K562 (cell line): ENCODE measurements at regions not wholly inside any gene's neighbourhood (a gene's known extent, or its start where the extent isn't known, plus 50 kb on each side); places are given as distances from the start of the nearest gene placed in this dataset.
"Not testable (repeated sequence)": the region's sequence is repeated elsewhere in the genome, so short reads cannot be mapped to it uniquely, and the experiment has no call there.

Experiments
- ARID1B ChIP-seq: fragments of 450-650 bp; IDR thresholded peaks from 2 replicates; pipeline ENCODE4 v1.6.1; 2016; ENCODE audit warnings: antibody characterized with exemption, mild to moderate bottlenecking, inconsistent platforms
- CXXC5 ChIP-seq: fragments of 250-450 bp; sonication (Bioruptor Pico); IDR thresholded peaks from 2 replicates; pipeline ENCODE4 v1.8.0; 2022; ENCODE audit warnings: inconsistent platforms, mild to moderate bottlenecking, moderate library complexity
- DMBX1 ChIP-seq: fragments of 250-450 bp; sonication (Bioruptor Pico); IDR thresholded peaks from 2 replicates; pipeline ENCODE4 v1.8.0; 2022; ENCODE audit warnings: inconsistent platforms, mild to moderate bottlenecking, moderate library complexity, borderline replicate concordance
- GMEB1 ChIP-seq: fragments of 250-450 bp; sonication (Bioruptor Pico); IDR thresholded peaks from 2 replicates; pipeline ENCODE4 v1.4.0; 2020; ENCODE audit warnings: mild to moderate bottlenecking
- HSF4 ChIP-seq: fragments of 250-450 bp; sonication (Bioruptor Pico); IDR thresholded peaks from 2 replicates; pipeline ENCODE4 v2.1.2; 2022; ENCODE audit warnings: mild to moderate bottlenecking, moderate library complexity, borderline replicate concordance
- ID3 ChIP-seq, 2 experiments: fragments of 250-450 bp in 1 of 2; fragments of 450-650 bp in 1 of 2; sonication (Bioruptor Pico) in 1 of 2; IDR thresholded peaks; 2 replicates each; pipeline versions ENCODE4 v1.6.1 to v1.8.0; 2016 to 2021; ENCODE audit warnings: mild to moderate bottlenecking in 2 of 2, moderate library complexity in 2 of 2, missing compliant biosample characterization in 1 of 2, missing genetic modification characterization in 1 of 2
- NR2C1 ChIP-seq, 2 experiments: fragments of 450-650 bp; IDR thresholded peaks; 2 replicates each; pipeline ENCODE4 v1.6.1; 2017; ENCODE audit warnings: mild to moderate bottlenecking in 2 of 2, antibody characterized with exemption in 1 of 2, inconsistent platforms in 1 of 2, missing compliant biosample characterization in 1 of 2, missing genetic modification characterization in 1 of 2
- NR4A1 ChIP-seq, 2 experiments: fragments of 250-450 bp in 1 of 2; fragments of 450-650 bp in 1 of 2; sonication (Bioruptor Pico) in 1 of 2; IDR thresholded peaks; 2 replicates each; pipeline versions ENCODE4 v1.4.0 to v1.6.1; 2016 to 2020; ENCODE audit warnings: mild to moderate bottlenecking in 2 of 2, missing compliant biosample characterization in 1 of 2, missing genetic modification characterization in 1 of 2, moderate library complexity in 1 of 2
- SMAD4 ChIP-seq: fragments of 250-450 bp; sonication (Bioruptor Pico); conservative IDR thresholded peaks from 2 replicates; pipeline ENCODE4 v1.8.0; 2021; ENCODE audit warnings: inconsistent platforms, mild to moderate bottlenecking, moderate library complexity
- TEAD1 ChIP-seq, 2 experiments: fragments of 450-650 bp in 1 of 2; sonication (generic) in 1 of 2; formaldehyde crosslinking; IDR thresholded peaks; 2 replicates each; pipeline versions ENCODE4 v1.4.0 to v1.8.0; 2020 to 2022; ENCODE audit warnings: mild to moderate bottlenecking in 2 of 2, missing genetic modification reagents in 1 of 2
- ZBTB17 ChIP-seq: fragments of 450-650 bp; formaldehyde crosslinking; IDR thresholded peaks from 2 replicates; pipeline ENCODE4 v1.4.0; 2020; ENCODE audit warnings: mild to moderate bottlenecking
- ZBTB9 ChIP-seq: fragments of 450-650 bp; formaldehyde crosslinking; IDR thresholded peaks from 2 replicates; pipeline ENCODE4 v1.4.0; 2020; ENCODE audit warnings: mild to moderate bottlenecking, moderate library complexity
- ZNF239 ChIP-seq: fragments of 250-450 bp; sonication (Bioruptor Pico); IDR thresholded peaks from 2 replicates; pipeline ENCODE4 v1.4.0; 2020; ENCODE audit warnings: mild to moderate bottlenecking
- ZNF41 ChIP-seq: fragments of 250-450 bp; sonication (Bioruptor Pico); conservative IDR thresholded peaks from 2 replicates; pipeline ENCODE4 v1.4.0; 2020; ENCODE audit warnings: mild to moderate bottlenecking
- ZNF583 ChIP-seq: fragments of 250-450 bp; sonication (Bioruptor Pico); IDR thresholded peaks from 2 replicates; pipeline ENCODE4 v1.4.0; 2020
- ZNF589 ChIP-seq: fragments of 200-800 bp; sonication (Bioruptor generic); IDR thresholded peaks from 2 replicates; pipeline ENCODE4 v1.6.1; 2016; ENCODE audit warnings: low read depth, missing genetic modification characterization, missing compliant biosample characterization
- ZNF644 ChIP-seq: fragments of 200-800 bp; sonication (Bioruptor generic); IDR thresholded peaks from 2 replicates; pipeline ENCODE4 v1.6.1; 2016; ENCODE audit warnings: low read depth, missing genetic modification characterization, missing compliant biosample characterization
- TF ChIP-seq, protein P1 (sequence below): fragments of 450-650 bp; IDR thresholded peaks from 2 replicates; pipeline ENCODE4 v1.6.1; 2017; ENCODE audit warnings: antibody characterized with exemption, mild to moderate bottlenecking

GRCh38 chr3:130176476-130177256, 95.0 kb downstream of the ALG1L2 start (continued):
- TF ChIP-seq ZNF644 (tag), result 0 out of 2 replicates have a peak, but pooled peaks have one; percentile 48
- TF ChIP-seq ZBTB9 (CRISPR knock-in tag), result peak; percentile 69; the same call in 1 of the 2 replicates
- TF ChIP-seq ZNF239, result peak; percentile 43; the same call in 1 of the 2 replicates
- TF ChIP-seq CXXC5 (CRISPR knock-in tag), result peak; percentile 72
- TF ChIP-seq ARID1B, result peak; percentile 28; the same call in 1 of the 2 replicates
- TF ChIP-seq, protein P1, sequence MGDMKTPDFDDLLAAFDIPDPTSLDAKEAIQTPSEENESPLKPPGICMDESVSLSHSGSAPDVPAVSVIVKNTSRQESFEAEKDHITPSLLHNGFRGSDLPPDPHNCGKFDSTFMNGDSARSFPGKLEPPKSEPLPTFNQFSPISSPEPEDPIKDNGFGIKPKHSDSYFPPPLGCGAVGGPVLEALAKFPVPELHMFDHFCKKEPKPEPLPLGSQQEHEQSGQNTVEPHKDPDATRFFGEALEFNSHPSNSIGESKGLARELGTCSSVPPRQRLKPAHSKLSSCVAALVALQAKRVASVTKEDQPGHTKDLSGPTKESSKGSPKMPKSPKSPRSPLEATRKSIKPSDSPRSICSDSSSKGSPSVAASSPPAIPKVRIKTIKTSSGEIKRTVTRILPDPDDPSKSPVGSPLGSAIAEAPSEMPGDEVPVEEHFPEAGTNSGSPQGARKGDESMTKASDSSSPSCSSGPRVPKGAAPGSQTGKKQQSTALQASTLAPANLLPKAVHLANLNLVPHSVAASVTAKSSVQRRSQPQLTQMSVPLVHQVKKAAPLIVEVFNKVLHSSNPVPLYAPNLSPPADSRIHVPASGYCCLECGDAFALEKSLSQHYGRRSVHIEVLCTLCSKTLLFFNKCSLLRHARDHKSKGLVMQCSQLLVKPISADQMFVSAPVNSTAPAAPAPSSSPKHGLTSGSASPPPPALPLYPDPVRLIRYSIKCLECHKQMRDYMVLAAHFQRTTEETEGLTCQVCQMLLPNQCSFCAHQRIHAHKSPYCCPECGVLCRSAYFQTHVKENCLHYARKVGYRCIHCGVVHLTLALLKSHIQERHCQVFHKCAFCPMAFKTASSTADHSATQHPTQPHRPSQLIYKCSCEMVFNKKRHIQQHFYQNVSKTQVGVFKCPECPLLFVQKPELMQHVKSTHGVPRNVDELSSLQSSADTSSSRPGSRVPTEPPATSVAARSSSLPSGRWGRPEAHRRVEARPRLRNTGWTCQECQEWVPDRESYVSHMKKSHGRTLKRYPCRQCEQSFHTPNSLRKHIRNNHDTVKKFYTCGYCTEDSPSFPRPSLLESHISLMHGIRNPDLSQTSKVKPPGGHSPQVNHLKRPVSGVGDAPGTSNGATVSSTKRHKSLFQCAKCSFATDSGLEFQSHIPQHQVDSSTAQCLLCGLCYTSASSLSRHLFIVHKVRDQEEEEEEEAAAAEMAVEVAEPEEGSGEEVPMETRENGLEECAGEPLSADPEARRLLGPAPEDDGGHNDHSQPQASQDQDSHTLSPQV, result peak; percentile 95
- 0 out of 2 replicates have a peak, but pooled peaks have one; percentile 60 for TF ChIP-seq ZNF41
- not testable (repeated sequence) for TF ChIP-seq NR4A1 (CRISPR knock-in tag; IDR thresholded peaks at IDR 0.05); ID3 (CRISPR knock-in tag; IDR thresholded peaks at IDR 0.05); NR2C1 (IDR thresholded peaks at IDR 0.05)
- TF ChIP-seq NR4A1 (tag; IDR thresholded peaks at IDR 0.05), result peak; percentile 90
- TF ChIP-seq SMAD4, result peak; percentile 80
- peak; percentile 30; the same call in 1 of the 2 replicates for TF ChIP-seq GMEB1 (CRISPR knock-in tag)
- peak; percentile 25; the same call in 1 of the 2 replicates for TF ChIP-seq HSF4 (CRISPR knock-in tag)
- TF ChIP-seq ZBTB17 (CRISPR knock-in tag), result 0 out of 2 replicates have a peak, but pooled peaks have one; percentile 39
- TF ChIP-seq ID3 (tag; IDR thresholded peaks at IDR 0.05), result peak; percentile 69; the same call in 1 of the 2 replicates
- TF ChIP-seq NR2C1 (tag; IDR thresholded peaks at IDR 0.05), result peak; percentile 60; the same call in 1 of the 2 replicates
- TF ChIP-seq TEAD1 (CRISPR knock-in tag; IDR thresholded peaks at IDR 0.05), result peak in 1 of 2 experiments; percentile 53; a peak in 1 of 4 replicates
- peak; percentile 95 for TF ChIP-seq DMBX1 (CRISPR knock-in tag)
- TF ChIP-seq ZNF583 (CRISPR knock-in tag), result peak; percentile 92
- 0 out of 2 replicates have a peak, but pooled peaks have one; percentile 35 for TF ChIP-seq ZNF589 (CRISPR knock-in tag)
- TF ChIP-seq, all 486 proteins: peak for 25; not testable (repeated sequence) for 461
